AG04449 (cell line): ENCODE measurements at regions not wholly inside any gene's neighbourhood (a gene's known extent, or its start where the extent isn't known, plus 50 kb on each side); places are given as distances from the start of the nearest gene placed in this dataset.

Source experiments
- CTCF ChIA-PET: fragments of 350-600 bp; formaldehyde crosslinking; extraction: SDS; loops from one replicate; lab custom pipeline; 2021; ENCODE audit warnings: antibody characterized with exemption; lab: Yijun Ruan, JAX
- POLR2A ChIA-PET: fragments of 400-600, 350-600 bp; formaldehyde crosslinking; extraction: SDS; loops from one replicate; lab custom pipeline; 2020; ENCODE audit warnings: antibody characterized with exemption, inconsistent platforms; lab: Yijun Ruan, JAX
- DNase-seq: peaks from one replicate; pipeline ENCODE4 v3.0.0-alpha.2; 2010; ENCODE audit warnings: low read depth, low spot score
- H3K4me3 ChIP-seq: 2 replicates; pipeline ENCODE4 v1.5.1; 2011; ENCODE audit warnings: low read depth, mild to moderate bottlenecking, control low read depth, low read length
- CTCF ChIP-seq: IDR thresholded peaks from one replicate; pipeline ENCODE4 v1.5.1; 2011; ENCODE audit warnings: mild to moderate bottlenecking, moderate library complexity, low read length, control low read depth, inconsistent platforms; ENCODE audit not compliant: insufficient read depth; ENCODE audit errors: missing control alignments

GRCh38 chr5:135269199-135269598 lies 129.8 kb downstream of the MACROH2A1 start:
- POLR2A ChIA-PET: interaction anchor here (0.7 to 1.2 kb wide), 3 partner anchors 22 to 163 kb away, joined by 3 to 4 read pairs (median 3); no protein-coding TSS in a partner anchor

GRCh38 chr5:135266975-135267374 lies 132.1 kb downstream of the MACROH2A1 start:
- no peak for TF ChIP-seq CTCF
- no peak overlapping the region; the same call in 1 of the 2 replicates for H3K4me3 ChIP-seq
- ChIA-PET CTCF (no interaction called here), POLR2A (no interaction called here)
- no peak for DNase-seq

More at GRCh38 chr5:135269199-135269598, 129.8 kb downstream of the MACROH2A1 start:
- CTCF ChIA-PET: interaction anchor here (0.9 kb wide), 1 partner anchor 78 kb away, joined by 3 read pairs; no protein-coding TSS in a partner anchor
- no peak for TF ChIP-seq CTCF
- DNase-seq: no peak
- H3K4me3 ChIP-seq: no peak overlapping the region

- TF ChIP-seq CTCF: no peak
- no peak for DNase-seq
These were observed 132.8 kb downstream of the MACROH2A1 start for GRCh38 chr5:135266303-135266635.

GRCh38 chr5:135265497-135266302 lies 133.3 kb downstream of the MACROH2A1 start:
- DNase-seq: no peak
- H3K4me3 ChIP-seq: no peak overlapping the region
- POLR2A ChIA-PET: no interaction called here
- no peak for TF ChIP-seq CTCF
- CTCF ChIA-PET: interaction anchor here (0.8 kb wide), 2 partner anchors 11 to 160 kb away, joined by 3 read pairs; no protein-coding TSS in a partner anchor

More at GRCh38 chr5:135266303-135266635, 132.8 kb downstream of the MACROH2A1 start:
- CTCF ChIA-PET: no interaction called here
- H3K4me3 ChIP-seq: no peak overlapping the region
- POLR2A ChIA-PET: no interaction called here

GRCh38 chr5:135264451-135265440 lies 134.3 kb downstream of the MACROH2A1 start:
- ChIA-PET POLR2A (no interaction called here), CTCF (interaction anchor here (0.8 to 1.1 kb wide), 3 partner anchors 9 to 161 kb away, joined by 3 to 4 read pairs (median 3); no protein-coding TSS in a partner anchor)
- H3K4me3 ChIP-seq: no peak overlapping the region
- no peak for TF ChIP-seq CTCF
- DNase-seq: no peak
